ENCODE measurements at regions not wholly inside any gene's neighbourhood (a gene's known extent, or its start where the extent isn't known, plus 50 kb on each side); places are given as distances from the start of the nearest gene placed in this dataset.

GRCh38 chr19:27738569-27739193 is 1474.3 kb downstream of the UQCRFS1 start:
- Histone ChIP-seq H3K9me3 (ENCODE audit: control insufficient read depth, insufficient read depth, low read depth, low read length) (peaks cover 4% of the 10 kb centered on the region), H3K27ac (ENCODE audit: extremely low read depth, low read depth, low read length) (no peak overlapping the region), H3K4me3 (ENCODE audit: low read depth, low read length) (no peak overlapping the region), H3K4me1 (ENCODE audit: control insufficient read depth, insufficient read depth, low read length) (no peaks in the 10 kb centered on the region), H3K36me3 (ENCODE audit: control insufficient read depth in 2 of 2, insufficient read depth in 1 of 2, low read length in 2 of 2) (no peaks in the 10 kb centered on the region)
- TF ChIP-seq ZNF555 (tag by site-specific recombination; conservative IDR thresholded peaks at IDR 0.05) (no peak), ZBTB20 (tag by site-specific recombination; IDR thresholded peaks at IDR 0.05) (no peak), ZBTB17 (tag by site-specific recombination; IDR thresholded peaks at IDR 0.05) (no peak)
- CTCF ChIA-PET, result no interaction called here
- POLR2A ChIA-PET, result no interaction called here

DNA sequence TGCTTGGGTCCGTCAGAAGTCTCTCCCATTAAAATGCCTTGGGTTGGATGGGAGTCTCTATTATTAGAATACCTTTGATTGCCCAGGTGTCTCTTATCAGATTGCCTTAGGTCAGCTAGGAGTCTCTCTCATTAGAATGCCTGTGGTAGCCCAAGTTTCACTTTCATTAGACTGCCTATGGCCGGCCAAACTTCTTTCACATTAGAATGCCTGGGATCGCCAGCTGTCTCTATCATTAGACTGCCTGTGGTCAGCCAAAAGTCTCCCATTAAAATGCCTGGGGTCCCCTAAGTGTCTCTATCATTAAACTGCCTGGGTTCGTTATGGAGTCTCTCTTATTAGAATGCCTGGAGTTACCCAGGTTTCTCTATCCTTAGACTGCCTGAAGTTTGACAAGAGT is 1476.7 kb downstream of the UQCRFS1 start:
- CTCF ChIA-PET, result no interaction called here
- H3K27ac ChIP-seq (ENCODE audit: extremely low read depth, low read depth, low read length), result no peak overlapping the region
- no peak overlapping the region for H3K4me3 ChIP-seq (ENCODE audit: low read depth, low read length)
- peaks cover 0 to 8% of the 10 kb centered on the region in 2 experiments; a peak in 1 of 3 replicates for H3K36me3 ChIP-seq (ENCODE audit: control insufficient read depth in 2 of 2, insufficient read depth in 1 of 2, low read length in 2 of 2)
- POLR2A ChIA-PET, result no interaction called here
- H3K4me1 ChIP-seq (ENCODE audit: control insufficient read depth, insufficient read depth, low read length), result no peaks in the 10 kb centered on the region
- TF ChIP-seq ZNF394 (tag by site-specific recombination; IDR thresholded peaks at IDR 0.05; ENCODE audit: borderline replicate concordance), result no peak
- no peak for TF ChIP-seq ZNF830 (tag by site-specific recombination; IDR thresholded peaks at IDR 0.05; ENCODE audit: low read depth)
- no peak for TF ChIP-seq ZNF449 (tag by site-specific recombination; IDR thresholded peaks at IDR 0.05)
- TF ChIP-seq ZNF555 (tag by site-specific recombination; conservative IDR thresholded peaks at IDR 0.05), result no peak
- TF ChIP-seq PRDM10 (tag by site-specific recombination; IDR thresholded peaks at IDR 0.05), result no peak
- TF ChIP-seq ZXDB (tag by site-specific recombination; IDR thresholded peaks at IDR 0.05), result no peak
- no peak for TF ChIP-seq WT1 (tag by site-specific recombination; IDR thresholded peaks at IDR 0.05)
- TF ChIP-seq KLF1 (tag by site-specific recombination; IDR thresholded peaks at IDR 0.05), result no peak
- peaks cover 13% of the 10 kb centered on the region for H3K9me3 ChIP-seq (ENCODE audit: control insufficient read depth, insufficient read depth, low read depth, low read length)

DNA sequence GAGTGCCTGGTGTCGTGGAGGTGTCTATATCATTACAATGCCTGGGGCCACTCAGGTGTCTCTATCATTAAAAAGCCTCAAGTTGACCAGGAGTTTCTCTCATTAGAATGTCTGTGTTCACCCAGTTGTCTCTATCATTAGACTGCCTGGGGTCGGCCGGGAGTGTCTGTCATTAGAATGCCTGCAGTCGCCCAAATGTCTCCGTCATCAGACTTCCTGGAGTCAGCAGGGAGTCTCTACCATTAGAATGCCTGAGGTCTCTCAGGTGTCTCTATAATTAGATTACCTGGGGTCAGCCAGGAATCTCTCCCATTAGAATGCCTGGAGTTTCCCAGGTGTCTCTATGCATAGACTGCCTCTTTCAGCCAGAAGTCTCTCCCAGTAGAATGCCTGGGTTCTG is 1477.6 kb downstream of the UQCRFS1 start:
- POLR2A ChIA-PET, result no interaction called here

More for the DNA sequence above, 1477.6 kb downstream of the UQCRFS1 start:
- Histone ChIP-seq H3K4me3 (ENCODE audit: low read depth, low read length) (no peak overlapping the region), H3K36me3 (ENCODE audit: control insufficient read depth in 2 of 2, insufficient read depth in 1 of 2, low read length in 2 of 2) (peaks cover 0 to 12% of the 10 kb centered on the region in 2 experiments; a peak in 1 of 3 replicates), H3K27ac (ENCODE audit: extremely low read depth, low read depth, low read length) (no peak overlapping the region), H3K9me3 (ENCODE audit: control insufficient read depth, insufficient read depth, low read depth, low read length) (peaks cover 19% of the 10 kb centered on the region), H3K4me1 (ENCODE audit: control insufficient read depth, insufficient read depth, low read length) (no peaks in the 10 kb centered on the region)
- no peak for TF ChIP-seq ZNF768 (tag by site-specific recombination; IDR thresholded peaks at IDR 0.05)
- TF ChIP-seq ZNF776 (tag by site-specific recombination; IDR thresholded peaks at IDR 0.05; ENCODE audit: borderline replicate concordance), result no peak
- TF ChIP-seq ZNF473 (tag by site-specific recombination; IDR thresholded peaks at IDR 0.05), result no peak
- TF ChIP-seq TCF7L2 (IDR thresholded peaks at IDR 0.05; ENCODE audit: borderline replicate concordance, low read depth, low read length), result no peak
- TF ChIP-seq ZNF747 (tag by site-specific recombination; IDR thresholded peaks at IDR 0.05), result no peak
- no peak for TF ChIP-seq EGR2 (tag by site-specific recombination; IDR thresholded peaks at IDR 0.05; ENCODE audit: low read depth)
- no peak for TF ChIP-seq ZNF571 (tag by site-specific recombination; IDR thresholded peaks at IDR 0.05)
- no peak for TF ChIP-seq ZNF654 (tag by site-specific recombination; IDR thresholded peaks at IDR 0.05; ENCODE audit: low read depth)
- TF ChIP-seq ZNF223 (tag by site-specific recombination; IDR thresholded peaks at IDR 0.05), result no peak
- TF ChIP-seq BCL11A (tag by site-specific recombination; IDR thresholded peaks at IDR 0.05; ENCODE audit: low read depth), result no peak
- TF ChIP-seq ZNF791 (tag by site-specific recombination; IDR thresholded peaks at IDR 0.05), result no peak
- no peak for TF ChIP-seq REPIN1 (tag by site-specific recombination; IDR thresholded peaks at IDR 0.05; ENCODE audit: low read depth)
- no peak for TF ChIP-seq ZNF530 (tag by site-specific recombination; IDR thresholded peaks at IDR 0.05; ENCODE audit: low read depth)
- CTCF ChIA-PET, result no interaction called here
